HG03108 (cell line): ENCODE measurements at regions not wholly inside any gene's neighbourhood (a gene's known extent, or its start where the extent isn't known, plus 50 kb on each side); places are given as distances from the start of the nearest gene placed in this dataset.
"Not testable (repeated sequence)": the region's sequence is repeated elsewhere in the genome, so short reads cannot be mapped to it uniquely, and the experiment has no call there.

ENCODE experiments used
- ATAC-seq: cut with Tn5 transposase; IDR thresholded peaks from one replicate; pipeline ENCODE4 v1.9.1; 2021; ENCODE audit warnings: moderate library complexity; ENCODE audit not compliant: unreplicated experiment

GRCh38 chr4:118410138-118410537, 57.3 kb upstream of the PRSS12 start:
- ATAC-seq, result no peak

- no peak for ATAC-seq
Measured at GRCh38 chr4:118417325-118417724, 64.5 kb upstream of the PRSS12 start.

- not testable (repeated sequence) for ATAC-seq
Measured at GRCh38 chr4:118417800-118418199, 65.0 kb upstream of the PRSS12 start.

GRCh38 chr4:118418396-118418795, 65.6 kb upstream of the PRSS12 start:
- ATAC-seq, result not testable (repeated sequence)

GRCh38 chr4:118419626-118420025, 66.8 kb upstream of the PRSS12 start:
- ATAC-seq, result not testable (repeated sequence)

GRCh38 chr4:118424062-118424461, 71.3 kb upstream of the PRSS12 start:
- ATAC-seq, result not testable (repeated sequence)

GRCh38 chr4:118428881-118429280, 76.1 kb upstream of the PRSS12 start:
- not testable (repeated sequence) for ATAC-seq

GRCh38 chr4:118432359-118432758, 79.6 kb upstream of the PRSS12 start:
- not testable (repeated sequence) for ATAC-seq

GRCh38 chr4:118433612-118434375, 81.0 kb upstream of the PRSS12 start:
- not testable (repeated sequence) for ATAC-seq

- not testable (repeated sequence) for ATAC-seq
Measured at GRCh38 chr4:118435415-118435814, 82.6 kb upstream of the PRSS12 start.

GRCh38 chr4:118442115-118442837, 89.5 kb upstream of the PRSS12 start:
- not testable (repeated sequence) for ATAC-seq

GRCh38 chr4:118447397-118447796, 94.6 kb upstream of the PRSS12 start:
- not testable (repeated sequence) for ATAC-seq

GRCh38 chr4:118454857-118455256, 102.1 kb upstream of the PRSS12 start:
- not testable (repeated sequence) for ATAC-seq

GRCh38 chr4:118461435-118461834, 108.6 kb upstream of the PRSS12 start:
- ATAC-seq, result not testable (repeated sequence)

- ATAC-seq, result not testable (repeated sequence)
Measured at GRCh38 chr4:118465831-118466230, 113.0 kb upstream of the PRSS12 start.

GRCh38 chr4:118474001-118474626, 121.3 kb upstream of the PRSS12 start:
- ATAC-seq, result not testable (repeated sequence)

- ATAC-seq, result not testable (repeated sequence)
Measured at GRCh38 chr4:118474771-118475170, 122.0 kb upstream of the PRSS12 start.

GRCh38 chr4:118475901-118476300, 123.1 kb upstream of the PRSS12 start:
- ATAC-seq, result not testable (repeated sequence)

- ATAC-seq, result not testable (repeated sequence)
Measured at GRCh38 chr4:118477826-118478225, 125.0 kb upstream of the PRSS12 start.

- ATAC-seq, result not testable (repeated sequence)
Measured at GRCh38 chr4:118485801-118486314, 133.1 kb upstream of the PRSS12 start.

GRCh38 chr4:118492963-118493362, 140.2 kb upstream of the PRSS12 start:
- ATAC-seq, result not testable (repeated sequence)
